HCT116 (cell line): ENCODE measurements at regions not wholly inside any gene's neighbourhood (a gene's known extent, or its start where the extent isn't known, plus 50 kb on each side); places are given as distances from the start of the nearest gene placed in this dataset.

Experiments used
- ATAC-seq: fragments of 200-7000 bp; cut with Tn5 transposase; 2 replicates; pipeline ENCODE4 v1.9.1; 2020; ENCODE audit warnings: mild to moderate bottlenecking, moderate library complexity
- BruUV-seq: library from RNA; stranded (reverse); fragments of 400-500 nt; replicated peaks from 2 replicates; lab custom pipeline; 2021; lab: Mats Ljungman, UMichigan
- CTCF ChIA-PET: fragments of 300-600 bp; sonication (Branson Sonifier 250); formaldehyde crosslinking; loops from one replicate; lab custom pipeline; 2021; ENCODE audit warnings: antibody characterized with exemption; lab: Charles Lee
- POLR2A ChIA-PET: fragments of 300-600, 350-600 bp; sonication (Branson Sonifier 250); formaldehyde crosslinking; loops from one replicate; lab custom pipeline; 2021; ENCODE audit warnings: antibody characterized with exemption; lab: Charles Lee
- RAD21 ChIA-PET, 2 experiments: fragments of 300-600 bp; sonication (Branson Sonifier 250); formaldehyde crosslinking; loops; one replicate each; lab custom pipeline; 2023; ENCODE audit warnings: low total read pairs in 2 of 2; ENCODE audit not compliant: uncharacterized antibody in 2 of 2, unreplicated experiment in 2 of 2, low non-redundant PET in 1 of 2; lab: Charles Lee
- DNase-seq: peaks from one replicate; pipeline ENCODE4 v3.0.0-alpha.2; 2010; ENCODE audit warnings: low read depth, low spot score
- H2AFZ ChIP-seq: fragments of 200-600 bp; shearing (Covaris generic), sonication (generic); 2 replicates; pipeline ENCODE4 v1.6.1; 2017; ENCODE audit warnings: low read depth, mixed run types, mixed read lengths, antibody characterized with exemption, low read length; ENCODE audit not compliant: poor library complexity, severe bottlenecking
- H3K27ac ChIP-seq: 2 replicates; pipeline ENCODE4 v1.5.1; 2012; ENCODE audit warnings: low read depth, low read length
- H3K27me3 ChIP-seq: fragments of 200-600 bp; sonication (generic); 2 replicates; pipeline ENCODE4 v1.6.1; 2016; ENCODE audit warnings: mixed run types, low read length, mixed read lengths; ENCODE audit not compliant: insufficient read depth
- H3K36me3 ChIP-seq, 2 experiments: fragments of 200-500 bp in 1 of 2; fragments of 200-600 bp in 1 of 2; sonication (Bioruptor generic) in 1 of 2; sonication (generic) in 1 of 2; 2 replicates each; pipeline versions ENCODE4 v1.5.1 to v1.6.1; 2014 to 2016; ENCODE audit warnings: low read length in 2 of 2, inconsistent platforms in 1 of 2, mixed read lengths in 1 of 2, mixed run types in 1 of 2; ENCODE audit not compliant: insufficient read depth in 2 of 2, control insufficient read depth in 1 of 2
- H3K4me1 ChIP-seq, 2 experiments: fragments of 200-600 bp in 1 of 2; sonication (generic) in 1 of 2; 2 replicates each; pipeline versions ENCODE4 v1.5.1 to v1.6.1; 2012 to 2017; ENCODE audit warnings: low read length in 2 of 2, inconsistent platforms in 1 of 2, mild to moderate bottlenecking in 1 of 2, mixed read lengths in 1 of 2, mixed run types in 1 of 2, moderate library complexity in 1 of 2; ENCODE audit not compliant: insufficient read depth in 2 of 2, control insufficient read depth in 1 of 2
- H3K4me2 ChIP-seq: fragments of 200-600 bp; sonication (generic); 2 replicates; pipeline ENCODE4 v1.6.1; 2017; ENCODE audit warnings: mixed run types, low read length, mixed read lengths
- H3K4me3 ChIP-seq, 2 experiments: fragments of 200-600 bp in 1 of 2; sonication (generic) in 1 of 2; replicated peaks in 1 of 2; 2 replicates each; pipeline ENCODE4 v1.5.1; 2011 to 2016; ENCODE audit warnings: low read length in 2 of 2, control low read depth in 1 of 2, low read depth in 1 of 2, mild to moderate bottlenecking in 1 of 2, mixed read lengths in 1 of 2, mixed run types in 1 of 2
- H3K79me2 ChIP-seq: fragments of 200-600 bp; sonication (generic); 2 replicates; pipeline ENCODE4 v1.6.1; 2017; ENCODE audit warnings: mild to moderate bottlenecking, mixed run types, low read length, moderate library complexity, mixed read lengths; ENCODE audit not compliant: insufficient read depth
- H3K9ac ChIP-seq: fragments of 200-600 bp; sonication (generic); 2 replicates; pipeline ENCODE4 v1.6.1; 2016; ENCODE audit warnings: low read length, mixed read lengths
- H3K9me2 ChIP-seq: fragments of 200-600 bp; sonication (generic), shearing (Covaris generic); 2 replicates; pipeline ENCODE4 v1.6.1; 2017; ENCODE audit warnings: mixed run types, mild to moderate bottlenecking, moderate library complexity; ENCODE audit not compliant: insufficient read depth
- H3K9me3 ChIP-seq, 2 experiments: fragments of 200-500 bp in 1 of 2; fragments of 200-600 bp in 1 of 2; sonication (Bioruptor generic) in 1 of 2; sonication (generic) in 1 of 2; 2 replicates each; pipeline ENCODE4 v1.6.1; 2014 to 2017; ENCODE audit warnings: low read length in 2 of 2, mixed read lengths in 2 of 2, inconsistent platforms in 1 of 2, low read depth in 1 of 2, mild to moderate bottlenecking in 1 of 2, mixed run types in 1 of 2, moderate library complexity in 1 of 2; ENCODE audit not compliant: control insufficient read depth in 1 of 2, insufficient read depth in 1 of 2
- H4K20me1 ChIP-seq: fragments of 200-600 bp; sonication (generic), shearing (Covaris generic); 2 replicates; pipeline ENCODE4 v1.6.1; 2017; ENCODE audit warnings: mixed run types, mild to moderate bottlenecking, moderate library complexity; ENCODE audit not compliant: insufficient read depth
- CTCF ChIP-seq, 3 experiments: fragments of 200-600 bp in 1 of 3; sonication (generic) in 1 of 3; IDR thresholded peaks in 2 of 3; conservative IDR thresholded peaks in 1 of 3; 2 replicates each; pipeline ENCODE4 v1.5.1; 2012 to 2017; ENCODE audit warnings: low read depth in 2 of 3, low read length in 2 of 3, antibody characterized with exemption in 1 of 3, borderline replicate concordance in 1 of 3, control low read depth in 1 of 3, mild to moderate bottlenecking in 1 of 3, mixed read lengths in 1 of 3, mixed run types in 1 of 3, moderate library complexity in 1 of 3; ENCODE audit not compliant: insufficient read depth in 1 of 3
- EZH2 ChIP-seq: fragments of 200-600 bp; sonication (generic); IDR thresholded peaks from 2 replicates; pipeline ENCODE4 v1.6.1; 2017; ENCODE audit warnings: antibody characterized with exemption, mixed run types
- MAX ChIP-seq: IDR thresholded peaks from 2 replicates; pipeline ENCODE4 v1.6.1; 2012
- POLR2AphosphoS5 ChIP-seq: IDR thresholded peaks from 2 replicates; pipeline ENCODE4 v1.6.1; 2011; ENCODE audit warnings: mild to moderate bottlenecking, low read depth, low read length, moderate library complexity
- RAD21 ChIP-seq: IDR thresholded peaks from 2 replicates; pipeline ENCODE4 v1.6.1; 2012; ENCODE audit warnings: low read depth, mild to moderate bottlenecking
- REST ChIP-seq: IDR thresholded peaks from 2 replicates; pipeline ENCODE4 v1.6.1; 2012; ENCODE audit warnings: low read depth
- SRF ChIP-seq: IDR thresholded peaks from 2 replicates; pipeline ENCODE4 v1.6.1; 2012; ENCODE audit warnings: low read depth
- YY1 ChIP-seq: IDR thresholded peaks from 2 replicates; pipeline ENCODE4 v1.6.1; 2011; ENCODE audit warnings: low read length, low read depth, moderate library complexity, mild to moderate bottlenecking; ENCODE audit not compliant: insufficient replicate concordance; ENCODE audit errors: extremely low read depth
- intact Hi-C: fragments of 100-400 bp; cut with micrococcal nuclease; formaldehyde crosslinking; loops from 2 replicates; pipeline ENCODE4 v1.10.0; 2022

GRCh38 chr22:22720201-22720723, 75.8 kb downstream of the GGTLC2 start:
- no peak overlapping the region for H3K9ac ChIP-seq
- H3K27ac ChIP-seq, result no peak overlapping the region; the same call in 1 of the 2 replicates
- ChIA-PET POLR2A (no interaction called here), CTCF (interaction anchor here (0.6 to 1.9 kb wide), 12 partner anchors 10 to 164 kb away, joined by 3 to 10 read pairs (median 4); no protein-coding TSS in a partner anchor)
- ATAC-seq, result peak; percentile 97
- no peaks in the 10 kb centered on the region for H4K20me1 ChIP-seq
- H3K27me3 ChIP-seq, result no peaks in the 10 kb centered on the region
- no peaks in the 10 kb centered on the region for H3K9me3 ChIP-seq
- peak; percentile 67 for DNase-seq
- intact Hi-C loops, result no loop called here
- H3K36me3 ChIP-seq, result no peaks in the 10 kb centered on the region
- H3K9me2 ChIP-seq, result no peaks in the 10 kb centered on the region
- peak overlapping the region; percentile 19 for H2AFZ ChIP-seq
- BruUV-seq, result no TSS peak
- peak overlapping the region; percentile 29; the same call in 1 of the 2 replicates for H3K4me2 ChIP-seq
- no peaks in the 10 kb centered on the region for H3K79me2 ChIP-seq
- TF ChIP-seq POLR2AphosphoS5 (no peak), EZH2 (no peak), SRF (no peak), REST (no peak), MAX (no peak), RAD21 (peak; percentile 34; the same call in 1 of the 2 replicates), CTCF (IDR thresholded peaks at IDR 0.05 in 2 of 3, conservative IDR thresholded peaks at IDR 0.05 in 1 of 3; ENCODE audit: borderline replicate concordance in 1 of 3, insufficient read depth in 1 of 3, low read depth in 2 of 3, low read length in 2 of 3) (peak; percentile 82 to 97 (median 88)), YY1 (no peak)
- TF ChIP-seq, all 23 proteins: peak for 2
- Histone ChIP-seq H3K4me3 (no peak overlapping the region), H3K4me1 (peaks cover 0 to 6% of the 10 kb centered on the region in 2 experiments; a peak in 1 of 4 replicates)
- RAD21 ChIA-PET, result no interaction called here
